ENCODE measurements at regions not wholly inside any gene's neighbourhood (a gene's known extent, or its start where the extent isn't known, plus 50 kb on each side); places are given as distances from the start of the nearest gene placed in this dataset.

- Histone ChIP-seq H3K4me1 (ENCODE audit: control insufficient read depth, insufficient read depth, low read length, poor library complexity, severe bottlenecking) (no peaks in the 10 kb centered on the region), H3K27ac (ENCODE audit: insufficient read depth, low read length, poor library complexity, severe bottlenecking) (no peak overlapping the region), H3K27me3 (ENCODE audit: control insufficient read depth, insufficient read depth, low read length) (no peaks in the 10 kb centered on the region), H3K4me3 (ENCODE audit: low read depth, low read length) (no peak overlapping the region), H3K36me3 (ENCODE audit: control insufficient read depth, insufficient read depth, low read length) (no peaks in the 10 kb centered on the region), H3K9me3 (ENCODE audit: control insufficient read depth in 2 of 2, low read length in 2 of 2) (no peaks in the 10 kb centered on the region)
- ATAC-seq (ENCODE audit: low read depth in 2 of 2) = no peak
- Mint-ChIP-seq H3K9me3 (peaks cover 0 to 10% (median 4%) of the 10 kb centered on the region in 7 donors), H3K27me3 (no peaks in the 10 kb centered on the region), H3K4me3 (no peak overlapping the region), H3K4me1 (no peaks in the 10 kb centered on the region), H3K36me3 (no peaks in the 10 kb centered on the region), H3K27ac (no peak overlapping the region)
- DNase-seq = no peak
Measured at GRCh38 chr5:125100951-125101350, 354.5 kb upstream of the ZNF608 start.

DNA sequence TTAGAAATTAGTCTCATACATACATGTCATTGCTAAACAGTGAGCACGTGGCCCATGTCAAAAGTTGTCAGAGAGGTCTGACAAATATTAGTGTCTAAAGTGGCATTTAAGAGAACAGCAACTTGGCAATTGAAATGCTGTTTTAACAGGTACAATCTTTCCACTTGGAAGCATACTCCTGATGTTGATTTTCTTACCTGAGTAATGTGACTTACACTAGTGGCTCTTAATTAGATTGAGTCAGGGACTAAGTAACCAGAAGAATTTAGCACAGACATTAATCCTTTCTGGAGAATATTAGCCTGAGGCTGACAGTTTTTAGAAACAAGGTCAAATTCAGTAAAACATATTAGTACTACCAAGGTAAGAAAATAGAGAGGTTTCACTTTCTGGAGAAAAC, 357.0 kb upstream of the ZNF608 start:
- H3K36me3 ChIP-seq (ENCODE audit: control insufficient read depth, insufficient read depth, low read length) = no peaks in the 10 kb centered on the region
- no peaks in the 10 kb centered on the region for H3K27me3 Mint-ChIP-seq
- H3K36me3 Mint-ChIP-seq = no peaks in the 10 kb centered on the region
- H3K27ac ChIP-seq (ENCODE audit: insufficient read depth, low read length, poor library complexity, severe bottlenecking) = no peak overlapping the region
- no peak for DNase-seq
- no peak for ATAC-seq (ENCODE audit: low read depth in 2 of 2)
- no peaks in the 10 kb centered on the region for H3K4me1 Mint-ChIP-seq
- no peak overlapping the region for H3K27ac Mint-ChIP-seq
- no peak overlapping the region for H3K4me3 ChIP-seq (ENCODE audit: low read depth, low read length)
- peaks cover 0 to 12% (median 1%) of the 10 kb centered on the region in 7 donors for H3K9me3 Mint-ChIP-seq
- no peaks in the 10 kb centered on the region for H3K9me3 ChIP-seq (ENCODE audit: control insufficient read depth in 2 of 2, low read length in 2 of 2)
- H3K27me3 ChIP-seq (ENCODE audit: control insufficient read depth, insufficient read depth, low read length) = no peaks in the 10 kb centered on the region
- no peak overlapping the region for H3K4me3 Mint-ChIP-seq
- no peaks in the 10 kb centered on the region for H3K4me1 ChIP-seq (ENCODE audit: control insufficient read depth, insufficient read depth, low read length, poor library complexity, severe bottlenecking)

GRCh38 chr5:125106271-125106670, 359.8 kb upstream of the ZNF608 start:
- Histone ChIP-seq H3K9me3 (ENCODE audit: control insufficient read depth in 2 of 2, low read length in 2 of 2) (no peaks in the 10 kb centered on the region), H3K27me3 (ENCODE audit: control insufficient read depth, insufficient read depth, low read length) (no peaks in the 10 kb centered on the region), H3K4me3 (ENCODE audit: low read depth, low read length) (no peak overlapping the region), H3K4me1 (ENCODE audit: control insufficient read depth, insufficient read depth, low read length, poor library complexity, severe bottlenecking) (no peaks in the 10 kb centered on the region), H3K36me3 (ENCODE audit: control insufficient read depth, insufficient read depth, low read length) (no peaks in the 10 kb centered on the region), H3K27ac (ENCODE audit: insufficient read depth, low read length, poor library complexity, severe bottlenecking) (no peak overlapping the region)
- Mint-ChIP-seq H3K27me3 (no peaks in the 10 kb centered on the region), H3K4me1 (no peaks in the 10 kb centered on the region), H3K9me3 (peaks cover 0 to 14% (median 3%) of the 10 kb centered on the region in 7 donors), H3K36me3 (no peaks in the 10 kb centered on the region), H3K4me3 (no peak overlapping the region), H3K27ac (no peak overlapping the region)
- DNase-seq (no peak), ATAC-seq (ENCODE audit: low read depth in 2 of 2) (no peak)

DNA sequence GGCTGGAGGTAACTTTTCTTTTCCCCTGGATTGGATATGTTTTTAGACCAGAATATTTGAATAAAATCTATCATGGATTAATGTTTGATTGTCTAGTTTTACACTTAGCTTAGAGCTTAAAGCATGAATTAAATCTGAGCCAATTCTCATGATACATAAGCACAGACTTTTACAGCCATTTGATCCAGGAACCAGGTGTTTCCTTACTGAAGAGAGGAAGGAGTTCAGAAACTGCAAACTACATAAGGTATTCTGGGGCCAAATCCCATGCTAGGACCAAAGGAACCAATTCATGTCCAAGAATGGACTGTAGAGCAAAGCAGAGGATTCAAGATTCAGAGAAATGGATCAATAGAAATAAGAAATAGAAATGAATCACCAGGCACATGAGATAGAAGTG, 360.4 kb upstream of the ZNF608 start:
- no peak for ATAC-seq (ENCODE audit: low read depth in 2 of 2)

DNA sequence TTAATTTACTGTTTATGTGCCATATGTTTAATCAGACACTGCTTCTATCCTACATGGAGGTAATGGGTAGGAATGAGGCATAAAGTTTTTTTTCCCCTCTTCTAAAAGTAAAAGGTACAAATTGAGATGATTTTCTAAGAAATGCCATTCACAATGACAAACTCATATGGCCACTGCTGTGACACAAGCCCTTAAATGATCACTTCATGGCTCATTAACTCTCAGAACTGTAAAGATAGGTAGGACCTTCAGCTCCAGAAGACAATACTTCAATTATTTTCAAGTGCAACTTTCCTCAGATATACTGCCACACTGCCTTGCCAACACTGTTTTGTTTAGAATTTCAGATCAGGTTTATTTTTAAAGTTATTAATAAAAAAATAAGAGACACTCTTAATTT, 362.9 kb upstream of the ZNF608 start:
- Histone ChIP-seq H3K9me3 (ENCODE audit: control insufficient read depth in 2 of 2, low read length in 2 of 2) (no peaks in the 10 kb centered on the region), H3K27me3 (ENCODE audit: control insufficient read depth, insufficient read depth, low read length) (no peaks in the 10 kb centered on the region), H3K4me1 (ENCODE audit: control insufficient read depth, insufficient read depth, low read length, poor library complexity, severe bottlenecking) (no peaks in the 10 kb centered on the region), H3K36me3 (ENCODE audit: control insufficient read depth, insufficient read depth, low read length) (no peaks in the 10 kb centered on the region), H3K4me3 (ENCODE audit: low read depth, low read length) (no peak overlapping the region), H3K27ac (ENCODE audit: insufficient read depth, low read length, poor library complexity, severe bottlenecking) (no peak overlapping the region)
- Mint-ChIP-seq H3K27me3 (no peaks in the 10 kb centered on the region), H3K27ac (no peak overlapping the region), H3K4me1 (no peaks in the 10 kb centered on the region), H3K4me3 (no peak overlapping the region), H3K9me3 (peaks cover 0 to 26% (median 6%) of the 10 kb centered on the region in 7 donors), H3K36me3 (no peaks in the 10 kb centered on the region)
- no peak for ATAC-seq (ENCODE audit: low read depth in 2 of 2)
- DNase-seq = no peak

More for the DNA sequence above, 360.4 kb upstream of the ZNF608 start:
- Mint-ChIP-seq H3K27me3 (no peaks in the 10 kb centered on the region), H3K27ac (no peak overlapping the region), H3K36me3 (no peaks in the 10 kb centered on the region), H3K4me1 (no peaks in the 10 kb centered on the region), H3K4me3 (no peak overlapping the region), H3K9me3 (peaks cover 0 to 20% (median 6%) of the 10 kb centered on the region in 7 donors)
- Histone ChIP-seq H3K27me3 (ENCODE audit: control insufficient read depth, insufficient read depth, low read length) (no peaks in the 10 kb centered on the region), H3K27ac (ENCODE audit: insufficient read depth, low read length, poor library complexity, severe bottlenecking) (no peak overlapping the region), H3K36me3 (ENCODE audit: control insufficient read depth, insufficient read depth, low read length) (no peaks in the 10 kb centered on the region), H3K4me3 (ENCODE audit: low read depth, low read length) (no peak overlapping the region), H3K4me1 (ENCODE audit: control insufficient read depth, insufficient read depth, low read length, poor library complexity, severe bottlenecking) (no peaks in the 10 kb centered on the region), H3K9me3 (ENCODE audit: control insufficient read depth in 2 of 2, low read length in 2 of 2) (no peaks in the 10 kb centered on the region)
- no peak for DNase-seq

- DNase-seq = no peak
- Histone ChIP-seq H3K4me1 (ENCODE audit: control insufficient read depth, insufficient read depth, low read length, poor library complexity, severe bottlenecking) (no peaks in the 10 kb centered on the region), H3K4me3 (ENCODE audit: low read depth, low read length) (no peak overlapping the region), H3K27ac (ENCODE audit: insufficient read depth, low read length, poor library complexity, severe bottlenecking) (no peak overlapping the region), H3K27me3 (ENCODE audit: control insufficient read depth, insufficient read depth, low read length) (no peaks in the 10 kb centered on the region), H3K9me3 (ENCODE audit: control insufficient read depth in 2 of 2, low read length in 2 of 2) (no peaks in the 10 kb centered on the region), H3K36me3 (ENCODE audit: control insufficient read depth, insufficient read depth, low read length) (no peaks in the 10 kb centered on the region)
- H3K4me3 Mint-ChIP-seq = no peak overlapping the region
- no peaks in the 10 kb centered on the region for H3K36me3 Mint-ChIP-seq
- H3K9me3 Mint-ChIP-seq = peaks cover 0 to 26% (median 6%) of the 10 kb centered on the region in 7 donors
- no peak for ATAC-seq (ENCODE audit: low read depth in 2 of 2)
- H3K27ac Mint-ChIP-seq = no peak overlapping the region
- no peaks in the 10 kb centered on the region for H3K27me3 Mint-ChIP-seq
- no peaks in the 10 kb centered on the region for H3K4me1 Mint-ChIP-seq
Measured at GRCh38 chr5:125109816-125110215, 363.4 kb upstream of the ZNF608 start.

GRCh38 chr5:125112196-125112595, 365.8 kb upstream of the ZNF608 start:
- Histone ChIP-seq H3K36me3 (ENCODE audit: control insufficient read depth, insufficient read depth, low read length) (no peaks in the 10 kb centered on the region), H3K27me3 (ENCODE audit: control insufficient read depth, insufficient read depth, low read length) (no peaks in the 10 kb centered on the region), H3K4me3 (ENCODE audit: low read depth, low read length) (no peak overlapping the region), H3K9me3 (ENCODE audit: control insufficient read depth in 2 of 2, low read length in 2 of 2) (no peaks in the 10 kb centered on the region), H3K4me1 (ENCODE audit: control insufficient read depth, insufficient read depth, low read length, poor library complexity, severe bottlenecking) (no peaks in the 10 kb centered on the region), H3K27ac (ENCODE audit: insufficient read depth, low read length, poor library complexity, severe bottlenecking) (no peak overlapping the region)
- DNase-seq = no peak
- Mint-ChIP-seq H3K27ac (no peak overlapping the region), H3K36me3 (no peaks in the 10 kb centered on the region), H3K4me3 (no peak overlapping the region), H3K4me1 (no peaks in the 10 kb centered on the region), H3K27me3 (no peaks in the 10 kb centered on the region), H3K9me3 (peaks cover 0 to 26% (median 6%) of the 10 kb centered on the region in 7 donors)
- no peak for ATAC-seq (ENCODE audit: low read depth in 2 of 2)

DNA sequence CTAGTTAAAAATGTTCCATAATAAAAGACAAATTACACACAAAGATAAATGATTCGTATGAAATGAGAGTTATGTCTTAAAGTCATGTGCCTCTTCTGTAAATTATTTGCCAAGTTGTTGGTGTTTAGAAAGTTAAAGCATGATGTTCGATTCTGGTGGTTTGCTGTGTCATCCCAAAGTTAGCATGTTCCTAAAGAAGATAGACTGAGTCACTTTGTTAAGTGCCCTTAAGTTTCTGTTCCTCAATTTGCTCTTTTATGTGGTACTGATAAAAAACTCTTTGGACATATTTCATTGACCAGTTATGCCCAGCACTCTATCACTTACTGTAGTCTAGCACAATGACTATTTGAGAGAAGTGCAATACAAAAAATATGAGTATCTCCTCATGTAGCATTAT, 366.9 kb upstream of the ZNF608 start:
- no peaks in the 10 kb centered on the region for H3K4me1 Mint-ChIP-seq
- H3K36me3 Mint-ChIP-seq = no peaks in the 10 kb centered on the region
- H3K27me3 ChIP-seq (ENCODE audit: control insufficient read depth, insufficient read depth, low read length) = no peaks in the 10 kb centered on the region
- no peaks in the 10 kb centered on the region for H3K36me3 ChIP-seq (ENCODE audit: control insufficient read depth, insufficient read depth, low read length)
- no peak overlapping the region for H3K27ac ChIP-seq (ENCODE audit: insufficient read depth, low read length, poor library complexity, severe bottlenecking)
- no peak for DNase-seq
- peaks cover 0 to 23% (median 7%) of the 10 kb centered on the region in 7 donors for H3K9me3 Mint-ChIP-seq
- H3K27me3 Mint-ChIP-seq = no peaks in the 10 kb centered on the region
- no peak overlapping the region for H3K4me3 Mint-ChIP-seq
- H3K27ac Mint-ChIP-seq = no peak overlapping the region
- no peaks in the 10 kb centered on the region for H3K9me3 ChIP-seq (ENCODE audit: control insufficient read depth in 2 of 2, low read length in 2 of 2)
- no peaks in the 10 kb centered on the region for H3K4me1 ChIP-seq (ENCODE audit: control insufficient read depth, insufficient read depth, low read length, poor library complexity, severe bottlenecking)
- no peak overlapping the region for H3K4me3 ChIP-seq (ENCODE audit: low read depth, low read length)
- ATAC-seq (ENCODE audit: low read depth in 2 of 2) = no peak
